DMS114 treated with DMSO at 0.1 percent for 48 hours (cell line): ENCODE measurements at regions not wholly inside any gene's neighbourhood (a gene's known extent, or its start where the extent isn't known, plus 50 kb on each side); places are given as distances from the start of the nearest gene placed in this dataset.

Experiments used
- DNase-seq: peaks from one replicate; lab custom pipeline; 2025; ENCODE audit not compliant: unreplicated experiment; lab: John Stamatoyannopoulos, UW

DNA sequence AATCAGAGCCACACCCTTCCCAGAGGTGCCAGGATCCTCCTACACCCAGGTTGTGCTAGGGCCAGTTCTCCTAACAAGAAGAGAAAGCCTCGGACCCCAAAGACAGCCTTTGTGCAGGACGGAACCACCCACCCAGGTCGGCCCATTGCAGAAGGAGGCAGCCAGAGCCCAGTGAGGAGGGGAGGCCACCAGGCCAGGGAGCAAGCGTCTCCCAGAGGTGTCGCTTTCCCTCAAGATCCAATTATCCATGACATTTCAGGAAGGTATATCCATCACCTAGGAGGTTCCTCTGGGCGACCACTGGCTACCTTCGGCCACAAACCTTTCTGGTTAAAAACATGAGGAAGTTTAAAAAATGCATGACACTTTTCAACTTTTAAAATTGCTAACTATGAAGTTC, 87.4 kb upstream of the THBS2 start:
- DNase-seq: no peak

DNA sequence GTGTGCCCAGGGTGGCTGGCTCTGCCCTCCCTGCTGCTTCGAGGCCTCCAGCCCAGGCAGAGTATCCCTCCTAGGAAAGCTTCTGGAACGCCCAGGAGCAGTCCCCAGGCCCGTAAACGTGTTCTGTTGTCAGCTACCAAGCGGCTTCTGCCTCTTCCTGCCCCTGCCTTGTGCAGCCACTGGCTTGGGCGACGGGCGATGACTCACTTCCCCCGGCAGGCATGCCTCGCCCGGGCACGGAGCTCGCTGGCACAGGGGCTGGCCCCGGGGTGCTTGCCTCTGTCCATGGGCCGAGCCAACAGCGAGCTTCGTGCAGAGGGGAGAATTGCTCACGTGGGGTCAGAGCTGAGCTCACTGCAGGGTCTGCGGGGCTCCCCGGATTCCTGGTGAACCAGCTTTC, 86.7 kb upstream of the THBS2 start:
- no peak for DNase-seq

DNA sequence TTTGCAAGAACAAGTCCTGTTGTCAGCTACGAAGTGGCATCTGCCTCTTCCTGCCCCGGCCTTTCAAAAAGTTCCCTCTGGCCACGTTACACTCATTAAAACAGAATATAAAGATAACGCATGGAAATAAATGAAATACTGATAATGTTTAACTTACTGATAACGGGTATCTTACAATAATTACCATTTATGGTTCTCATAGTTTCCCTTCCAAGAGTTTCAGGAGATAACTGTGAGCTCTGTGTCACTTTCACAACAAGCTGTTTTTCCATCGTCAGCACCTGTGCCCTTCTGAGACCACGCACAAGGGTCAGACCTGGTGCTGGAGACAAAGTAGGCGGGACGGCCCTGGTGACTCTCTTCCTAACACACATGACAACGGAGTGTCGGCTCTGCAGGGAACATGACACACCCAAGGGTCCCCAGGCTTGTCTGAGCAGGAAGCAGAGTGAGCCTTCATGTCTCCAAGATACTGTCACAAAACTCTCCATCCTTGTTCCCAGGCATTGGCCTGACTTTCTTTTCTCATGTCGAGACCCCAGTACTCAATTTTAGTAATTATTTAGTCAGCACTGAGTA, 86.2 kb upstream of the THBS2 start:
- no peak for DNase-seq

- DNase-seq: no peak
Measured at GRCh38 chr6:169339025-169339424, 85.4 kb upstream of the THBS2 start.

DNA sequence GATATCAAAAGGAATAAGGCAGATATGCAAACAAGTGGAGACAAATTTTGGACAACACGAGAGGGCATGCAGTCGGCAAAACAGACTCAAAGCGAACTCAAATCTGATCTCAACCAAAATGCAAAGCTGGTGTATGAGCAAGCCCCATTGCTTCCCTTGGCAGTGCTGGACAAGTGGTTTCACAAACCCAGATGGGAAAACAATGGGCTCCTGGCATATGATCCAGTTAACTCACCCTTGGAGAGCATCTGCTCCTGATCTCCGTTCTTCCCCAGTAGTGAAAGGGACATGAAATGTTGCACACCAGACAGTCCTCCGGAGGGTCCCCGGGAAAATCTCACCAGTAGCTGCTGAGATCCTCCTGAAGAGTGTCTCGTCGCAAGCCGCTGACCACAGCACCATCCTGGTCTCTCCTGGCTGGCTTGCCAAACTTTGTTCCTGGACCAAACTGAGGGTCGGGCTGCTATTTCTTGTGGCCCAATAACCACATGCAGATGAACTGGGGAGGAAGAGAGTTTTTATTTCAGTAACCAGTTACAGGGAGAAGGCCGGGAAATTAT, 84.3 kb upstream of the THBS2 start:
- no peak for DNase-seq

GRCh38 chr6:169335301-169335700, 81.7 kb upstream of the THBS2 start:
- DNase-seq: no peak

DNA sequence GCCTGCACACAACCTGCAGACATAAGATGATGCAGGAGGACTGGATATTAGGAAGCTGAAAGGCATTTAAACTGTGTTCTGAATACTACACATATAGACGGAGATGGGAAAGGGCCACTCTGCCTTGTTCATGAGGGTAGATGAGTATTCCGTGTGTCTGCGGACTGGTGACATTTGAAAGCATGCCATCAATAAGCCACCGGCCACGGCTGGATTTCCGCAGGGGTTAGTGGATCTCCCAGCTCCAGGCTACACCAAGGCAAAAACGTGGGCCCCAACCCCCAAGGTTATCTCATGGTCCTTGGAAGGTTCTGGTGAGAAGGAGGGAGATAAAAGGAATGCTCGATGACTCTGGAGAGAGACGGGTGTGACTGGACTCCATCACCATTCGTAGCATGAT, 78.6 kb upstream of the THBS2 start:
- no peak for DNase-seq

- DNase-seq: no peak
Measured at GRCh38 chr6:169328112-169328801, 74.6 kb upstream of the THBS2 start.

DNA sequence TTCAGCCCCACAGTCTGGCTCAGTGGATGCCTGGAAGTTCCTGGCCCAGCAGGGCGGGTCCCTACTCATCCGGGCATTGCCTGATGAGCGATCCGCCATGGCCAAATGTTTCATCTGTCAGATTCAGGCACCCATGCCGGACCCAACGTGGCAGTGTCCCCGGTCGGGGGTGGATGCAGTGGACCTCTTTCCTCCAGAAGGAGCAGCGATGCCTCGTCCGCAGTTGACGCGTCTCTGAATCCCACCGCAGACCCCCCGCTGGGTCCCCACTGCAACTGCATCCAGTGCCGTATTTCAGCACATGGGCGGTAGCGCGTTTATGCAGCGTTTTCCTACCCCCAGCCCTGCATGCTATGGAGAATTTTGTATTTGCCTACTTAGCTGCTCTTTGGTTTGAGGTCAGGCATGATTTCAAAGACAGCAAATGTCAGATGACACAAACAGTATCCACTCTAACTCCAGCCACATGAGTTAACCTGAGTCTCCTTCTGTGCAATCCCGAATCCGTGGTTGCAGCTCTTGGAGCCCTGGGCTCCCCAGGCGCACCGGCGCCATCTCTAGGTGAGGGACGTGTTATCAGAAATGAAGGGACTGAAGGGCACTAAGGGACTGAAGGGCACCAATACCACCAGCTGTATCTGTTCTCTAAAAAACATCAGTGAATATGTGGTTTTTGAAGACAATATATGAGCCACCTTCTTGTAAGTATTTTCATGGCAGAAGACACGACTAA, 72.6 kb upstream of the THBS2 start:
- no peak for DNase-seq

DNA sequence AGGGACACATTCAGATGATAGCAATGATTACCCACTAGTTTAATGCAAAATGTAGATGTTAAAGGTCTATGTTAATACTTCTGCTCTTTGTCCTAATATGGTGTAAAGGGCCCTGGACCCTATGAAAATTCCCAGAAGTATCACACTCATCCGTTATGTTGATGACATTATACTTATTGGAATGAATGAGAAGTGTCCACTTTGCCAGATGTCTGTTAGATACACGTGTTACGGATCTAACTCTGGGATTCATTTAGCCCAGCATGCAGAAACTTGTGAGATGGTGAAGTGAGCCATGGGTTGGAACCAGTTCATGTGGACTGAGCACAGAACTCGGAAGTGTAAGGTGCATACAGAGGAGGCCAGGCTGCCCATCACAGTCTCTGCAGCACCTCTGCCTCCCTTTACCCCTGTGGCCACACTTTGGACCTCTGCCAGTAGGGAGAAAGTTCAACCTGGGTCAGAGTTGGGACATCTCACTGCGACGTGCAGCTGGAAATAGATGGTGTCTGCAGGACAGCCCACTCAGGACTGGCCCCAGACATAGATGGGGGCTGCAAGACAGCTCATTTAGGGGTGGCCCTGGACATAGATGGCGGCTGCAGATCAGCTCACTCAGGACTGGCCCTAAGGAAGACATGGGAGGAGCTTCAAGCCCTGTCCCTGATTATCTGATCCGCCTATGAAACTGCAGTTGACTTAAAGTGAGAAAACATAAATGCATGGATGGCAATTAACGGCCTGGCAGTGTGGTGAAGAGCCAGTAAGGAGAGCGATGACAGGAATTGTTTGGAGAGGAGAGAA, 71.2 kb upstream of the THBS2 start:
- no peak for DNase-seq

GRCh38 chr6:169324086-169324485, 70.4 kb upstream of the THBS2 start:
- no peak for DNase-seq

DNA sequence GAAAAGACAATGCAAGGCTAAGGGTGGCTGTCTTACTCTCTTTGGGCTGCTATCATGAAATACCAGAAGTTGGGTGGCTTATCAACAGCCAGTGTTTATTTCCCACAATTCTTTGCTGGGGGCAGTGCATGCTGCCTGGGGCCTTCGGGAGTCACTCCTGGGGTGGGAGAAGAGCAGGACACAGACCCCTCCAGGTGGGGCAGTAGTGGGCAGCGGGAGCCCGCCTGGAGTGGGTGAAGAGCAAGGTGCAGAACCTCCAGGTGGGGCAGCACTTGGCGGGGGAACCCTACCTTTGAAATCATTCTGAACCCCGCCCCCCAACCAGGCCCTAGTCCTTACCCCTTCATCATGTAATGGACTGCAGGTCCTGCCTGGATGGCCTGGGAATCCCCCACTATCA, 69.6 kb upstream of the THBS2 start:
- no peak for DNase-seq

GRCh38 chr6:169321546-169321945, 67.9 kb upstream of the THBS2 start:
- DNase-seq: no peak

GRCh38 chr6:169320013-169320412, 66.4 kb upstream of the THBS2 start:
- no peak for DNase-seq

- no peak for DNase-seq
Measured at GRCh38 chr6:169317441-169318202, 64.0 kb upstream of the THBS2 start.

- no peak for DNase-seq
Measured at GRCh38 chr6:169316651-169317050, 63.0 kb upstream of the THBS2 start.

DNA sequence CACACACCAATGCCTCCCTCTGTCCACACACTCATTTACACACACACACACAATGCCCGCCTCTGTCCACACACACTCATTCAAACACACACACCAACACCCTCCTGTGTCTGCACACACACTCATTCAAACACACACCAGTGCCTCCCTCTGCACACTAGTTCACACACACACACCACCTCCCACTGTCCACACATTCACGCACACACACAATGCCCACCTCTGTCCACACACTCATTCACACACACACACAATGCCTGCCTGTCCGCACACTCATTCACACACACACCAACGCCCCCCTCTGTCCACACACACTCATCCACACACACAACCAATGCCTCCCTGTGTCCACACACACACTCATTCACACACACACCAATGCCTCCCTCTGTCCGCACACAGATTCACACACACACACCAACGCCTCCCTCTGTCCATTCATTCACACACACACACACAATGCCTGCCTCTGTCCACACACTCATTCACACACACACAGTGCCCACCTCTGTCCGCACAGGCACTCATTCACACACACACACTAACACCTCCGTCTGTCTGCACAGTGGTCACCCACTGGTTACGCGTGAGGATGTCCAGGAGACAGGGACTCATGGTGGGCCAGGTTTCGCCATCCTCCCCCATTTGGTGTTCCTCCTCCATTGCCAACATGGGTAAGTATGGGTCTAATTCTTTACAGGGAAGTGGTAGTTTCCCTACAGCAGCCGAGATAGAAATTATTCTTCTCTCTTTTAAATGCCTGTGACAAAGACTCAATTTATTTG, 62.4 kb upstream of the THBS2 start:
- no peak for DNase-seq

DNA sequence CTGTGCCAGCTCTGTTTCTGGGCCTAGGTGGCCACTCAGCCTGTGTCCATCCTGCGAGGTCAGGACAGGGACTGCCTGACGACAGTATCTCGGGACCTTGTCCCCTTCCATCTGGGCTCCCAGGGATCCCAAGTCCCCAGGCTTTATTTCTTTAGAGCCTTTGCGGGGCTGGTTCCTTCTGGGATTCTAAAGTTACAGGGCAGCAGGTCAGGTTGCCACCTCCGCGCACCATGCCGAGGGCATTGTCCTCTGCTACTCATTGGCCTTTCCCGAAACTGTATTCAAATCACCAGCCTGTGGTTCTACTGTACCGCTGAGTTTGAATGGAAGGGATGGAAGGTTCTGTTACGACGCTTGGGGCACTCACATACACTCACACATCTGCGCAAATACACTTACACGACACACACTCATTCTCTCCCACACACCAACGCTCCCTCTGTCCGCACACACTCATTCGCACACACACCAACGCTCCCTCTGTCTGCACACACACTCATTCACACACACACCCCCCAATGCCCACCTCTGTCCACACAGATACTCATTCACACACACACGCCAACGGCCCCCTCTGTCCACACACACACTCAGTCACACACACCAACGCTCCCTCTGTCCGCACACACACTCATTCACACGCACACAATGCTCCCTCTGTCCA, 59.8 kb upstream of the THBS2 start:
- no peak for DNase-seq

DNA sequence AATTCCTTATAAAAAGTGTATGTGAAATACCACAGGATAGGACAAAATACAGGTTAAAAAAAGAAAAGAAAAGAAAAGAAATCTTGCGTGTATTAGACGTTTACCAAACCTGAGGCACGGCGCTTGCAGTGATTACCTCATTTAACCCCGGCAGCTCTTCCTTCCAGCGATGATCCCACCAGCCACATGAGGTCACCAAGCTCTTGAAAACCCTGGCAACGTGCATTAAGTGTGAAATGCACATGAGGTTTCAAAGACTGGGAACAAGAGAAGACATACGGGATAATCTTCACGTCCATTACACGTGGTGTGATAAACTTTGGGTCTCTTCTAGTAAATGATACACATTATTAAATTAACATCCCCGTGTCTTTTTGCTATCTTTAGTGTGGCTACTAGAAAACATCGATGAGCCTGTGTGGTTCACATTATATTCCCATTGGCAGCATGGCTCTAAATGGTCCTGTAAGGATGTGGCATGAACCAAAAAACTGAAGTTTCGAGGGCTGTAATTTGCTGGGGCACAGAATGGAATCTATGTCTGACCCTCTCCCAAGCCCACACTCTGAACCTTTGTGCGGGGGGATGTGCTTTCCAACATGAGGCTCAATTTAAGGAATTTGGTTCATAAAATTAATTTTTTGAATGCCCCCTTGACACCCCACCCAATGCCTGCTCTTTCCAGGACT, 59.2 kb upstream of the THBS2 start:
- no peak for DNase-seq
